SK-N-SH (cell line): ENCODE measurements at regions not wholly inside any gene's neighbourhood (a gene's known extent, or its start where the extent isn't known, plus 50 kb on each side); places are given as distances from the start of the nearest gene placed in this dataset.

Experiments
- CTCF ChIA-PET: fragments of 300-600, 350-600 bp; formaldehyde crosslinking; extraction: SDS; loops from one replicate; lab custom pipeline; 2021; lab: Yijun Ruan, JAX
- POLR2A ChIA-PET: fragments of 350-600 bp; sonication (Branson Sonifier 250); formaldehyde crosslinking; extraction: SDS; loops from one replicate; lab custom pipeline; 2020; ENCODE audit warnings: antibody characterized with exemption, inconsistent platforms; lab: Yijun Ruan, JAX
- DNase-seq: peaks from one replicate; pipeline ENCODE4 v3.0.0; 2012
- H2AFZ ChIP-seq: fragments of 200-600 bp; sonication (generic); 2 replicates; pipeline ENCODE4 v1.8.1; 2016; ENCODE audit warnings: antibody characterized with exemption, mild to moderate bottlenecking, low read depth
- H3F3A ChIP-seq: fragments of 200-600 bp; sonication (generic); replicated peaks from 2 replicates; pipeline ENCODE3; 2016; ENCODE audit warnings: antibody characterized with exemption, mild to moderate bottlenecking; ENCODE audit not compliant: insufficient read depth
- H3K27ac ChIP-seq, 2 experiments: fragments of 200-500 bp in 1 of 2; fragments of 200-600 bp in 1 of 2; sonication (Bioruptor generic) in 1 of 2; sonication (generic), shearing (Covaris generic) in 1 of 2; 2 replicates each; pipeline versions ENCODE4 v1.5.1 to v1.6.1; 2014 to 2016; ENCODE audit warnings: low read depth in 2 of 2, inconsistent platforms in 1 of 2, low read length in 1 of 2, mild to moderate bottlenecking in 1 of 2, mixed read lengths in 1 of 2
- H3K27me3 ChIP-seq: fragments of 200-600 bp; sonication (generic), shearing (Covaris generic); 2 replicates; pipeline ENCODE4 v1.6.1; 2016; ENCODE audit warnings: mixed run types; ENCODE audit not compliant: insufficient read depth
- H3K36me3 ChIP-seq, 2 experiments: fragments of 200-500 bp in 1 of 2; fragments of 200-600 bp in 1 of 2; sonication (Bioruptor generic) in 1 of 2; sonication (generic) in 1 of 2; replicated peaks in 1 of 2; 2 replicates each; pipeline versions ENCODE3 to v1.5.1; 2014 to 2016; ENCODE audit warnings: low read length in 1 of 2, mild to moderate bottlenecking in 1 of 2; ENCODE audit not compliant: insufficient read depth in 2 of 2, control insufficient read depth in 1 of 2
- H3K4me1 ChIP-seq, 2 experiments: fragments of 200-500 bp in 1 of 2; fragments of 200-600 bp in 1 of 2; sonication (Bioruptor generic) in 1 of 2; sonication (generic), shearing (Covaris generic) in 1 of 2; 2 replicates each; pipeline versions ENCODE4 v1.5.1 to v1.6.1; 2014 to 2016; ENCODE audit warnings: low read depth in 1 of 2, low read length in 1 of 2, mixed run types in 1 of 2; ENCODE audit not compliant: insufficient read depth in 2 of 2, control insufficient read depth in 1 of 2
- H3K4me2 ChIP-seq: fragments of 200-600 bp; sonication (generic), shearing (Covaris generic); 2 replicates; pipeline ENCODE4 v1.6.1; 2017; ENCODE audit warnings: mixed run types
- H3K4me3 ChIP-seq, 2 experiments: fragments of 200-500 bp in 1 of 2; fragments of 200-600 bp in 1 of 2; sonication (Bioruptor generic) in 1 of 2; sonication (generic), shearing (Covaris generic) in 1 of 2; 2 replicates each; pipeline versions ENCODE4 v1.5.1 to v1.8.1; 2014 to 2016; ENCODE audit warnings: low read depth in 2 of 2, inconsistent platforms in 1 of 2, low read length in 1 of 2, mild to moderate bottlenecking in 1 of 2, mixed read lengths in 1 of 2, moderate library complexity in 1 of 2
- H3K79me2 ChIP-seq: fragments of 200-600 bp; sonication (generic); 2 replicates; pipeline ENCODE4 v1.8.1; 2017; ENCODE audit warnings: mild to moderate bottlenecking; ENCODE audit not compliant: insufficient read depth
- H3K9ac ChIP-seq: fragments of 200-600 bp; sonication (generic); 2 replicates; pipeline ENCODE4 v1.6.1; 2017; ENCODE audit warnings: mixed run types
- H3K9me2 ChIP-seq: fragments of 200-600 bp; sonication (generic); 2 replicates; pipeline ENCODE4 v1.6.1; 2017; ENCODE audit warnings: mixed run types
- H3K9me3 ChIP-seq: fragments of 200-600 bp; sonication (generic); 2 replicates; pipeline ENCODE4 v1.6.1; 2017; ENCODE audit warnings: mixed run types, mild to moderate bottlenecking, moderate library complexity
- H4K20me1 ChIP-seq: fragments of 200-600 bp; sonication (generic); 2 replicates; pipeline ENCODE4 v1.6.1; 2017; ENCODE audit warnings: mild to moderate bottlenecking, mixed run types; ENCODE audit not compliant: insufficient read depth
- ELF1 ChIP-seq: IDR thresholded peaks from 2 replicates; pipeline ENCODE4 v1.4.0; 2012
- EZH2phosphoT487 ChIP-seq: fragments of 200-600 bp; sonication (generic); IDR thresholded peaks from 2 replicates; pipeline ENCODE4 v1.6.1; 2017; ENCODE audit warnings: low read depth, mixed run types, mild to moderate bottlenecking, antibody characterized with exemption, moderate library complexity, borderline replicate concordance
- FOSL2 ChIP-seq: IDR thresholded peaks from 2 replicates; pipeline ENCODE4 v1.4.0; 2012; ENCODE audit warnings: low read depth, mild to moderate bottlenecking, moderate library complexity, borderline replicate concordance
- FOXM1 ChIP-seq: IDR thresholded peaks from 2 replicates; pipeline ENCODE4 v1.4.0; 2012; ENCODE audit warnings: low read depth, mild to moderate bottlenecking
- GATA2 ChIP-seq: sonication (generic); formaldehyde crosslinking; IDR thresholded peaks from 2 replicates; pipeline ENCODE4 v1.5.0; 2020; ENCODE audit warnings: mild to moderate bottlenecking, missing genetic modification reagents
- IRF3 ChIP-seq: fragments of 150-350 bp; IDR thresholded peaks from 2 replicates; pipeline ENCODE4 v1.6.1; 2016; ENCODE audit warnings: mild to moderate bottlenecking, low read depth, low read length
- MEF2A ChIP-seq: IDR thresholded peaks from 2 replicates; pipeline ENCODE4 v1.4.0; 2012; ENCODE audit warnings: low read depth, borderline replicate concordance
- MXI1 ChIP-seq: IDR thresholded peaks from 2 replicates; pipeline ENCODE4 v1.6.1; 2012; ENCODE audit warnings: mild to moderate bottlenecking, low read depth, low read length, improper control_type of control experiment
- NFIC ChIP-seq: IDR thresholded peaks from 2 replicates; pipeline ENCODE4 v1.4.0; 2012; ENCODE audit warnings: borderline replicate concordance
- RAD21 ChIP-seq: IDR thresholded peaks from 2 replicates; pipeline ENCODE4 v1.6.1; 2012; ENCODE audit warnings: mild to moderate bottlenecking, low read length
- REST ChIP-seq: IDR thresholded peaks from 2 replicates; pipeline ENCODE4 v1.6.1; 2012; ENCODE audit warnings: mild to moderate bottlenecking, low read depth, low read length, moderate library complexity
- SMC3 ChIP-seq: IDR thresholded peaks from 2 replicates; pipeline ENCODE4 v1.6.1; 2012; ENCODE audit warnings: low read depth, low read length, improper control_type of control experiment
- TAF1 ChIP-seq: IDR thresholded peaks from 2 replicates; pipeline ENCODE4 v1.6.1; 2012; ENCODE audit warnings: low read depth, mild to moderate bottlenecking, low read length, moderate library complexity, borderline replicate concordance
- TEAD4 ChIP-seq: IDR thresholded peaks from 2 replicates; pipeline ENCODE4 v1.4.0; 2012; ENCODE audit warnings: mild to moderate bottlenecking, borderline replicate concordance; ENCODE audit not compliant: insufficient read depth
- WGBS: methylation state at CpG from one replicate; pipeline ENCODE4 v1.1.6; 2017; ENCODE audit warnings: low lambda C conversion rate; 5-methylcytosine and 5-hydroxymethylcytosine counted together

GRCh38 chr12:30427555-30427954, 268.1 kb downstream of the IPO8 start:
- no peaks in the 10 kb centered on the region for H3K27me3 ChIP-seq
- no peaks in the 10 kb centered on the region for H3K9me3 ChIP-seq
- no peaks in the 10 kb centered on the region for H4K20me1 ChIP-seq
- TF ChIP-seq REST (no peak), FOSL2 (no peak), EZH2phosphoT487 (no peak), SMC3 (no peak), TAF1 (no peak), MEF2A (no peak), RAD21 (no peak), MXI1 (no peak), IRF3 (no peak), GATA2 (no peak), FOXM1 (no peak)
- TF ChIP-seq, all 33 proteins: peak for 0
- Histone ChIP-seq H3K9me2 (no peaks in the 10 kb centered on the region), H3K9ac (no peak overlapping the region), H3F3A (no peaks in the 10 kb centered on the region), H3K36me3 (no peaks in the 10 kb centered on the region), H3K4me2 (no peak overlapping the region), H3K27ac (no peak overlapping the region), H3K4me3 (no peak overlapping the region), H3K79me2 (no peaks in the 10 kb centered on the region), H3K4me1 (no peaks in the 10 kb centered on the region), H2AFZ (no peak overlapping the region)
- DNase-seq = no peak
- POLR2A ChIA-PET = no interaction called here
- CTCF ChIA-PET = interaction anchor here (1.3 kb wide), 1 partner anchor 13 kb away, joined by 3 read pairs; no protein-coding TSS in a partner anchor
- 8% methylated on average over 1 of the region's 1 CpG for WGBS

GRCh38 chr12:30425445-30425844, 270.2 kb downstream of the IPO8 start:
- Histone ChIP-seq H3K4me1 (no peaks in the 10 kb centered on the region), H3K79me2 (no peaks in the 10 kb centered on the region), H3K27ac (no peak overlapping the region), H3K27me3 (no peaks in the 10 kb centered on the region), H3K4me2 (no peak overlapping the region), H3K4me3 (no peak overlapping the region), H4K20me1 (no peaks in the 10 kb centered on the region), H3K36me3 (no peaks in the 10 kb centered on the region), H3K9me2 (no peaks in the 10 kb centered on the region), H3K9ac (no peak overlapping the region), H3F3A (no peaks in the 10 kb centered on the region), H3K9me3 (no peaks in the 10 kb centered on the region), H2AFZ (no peak overlapping the region)
- TF ChIP-seq ELF1 (no peak), FOXM1 (no peak), TEAD4 (no peak), NFIC (no peak)
- ChIA-PET POLR2A (no interaction called here), CTCF (interaction anchor here (1.6 kb wide), 1 partner anchor 15 kb away, joined by 4 read pairs; no protein-coding TSS in a partner anchor)
- no peak for DNase-seq
- 30% methylated on average over 3 of the region's 3 CpGs for WGBS
